K562 (cell line): ENCODE measurements at regions not wholly inside any gene's neighbourhood (a gene's known extent, or its start where the extent isn't known, plus 50 kb on each side); places are given as distances from the start of the nearest gene placed in this dataset.

ENCODE experiments used
- ATAC-seq: fragments of 200-7000 bp; cut with Tn5 transposase; 3 replicates; pipeline ENCODE4 v1.9.1; 2020; ENCODE audit warnings: moderate library complexity
- BruUV-seq: library from RNA; stranded (reverse); fragments of 400-500 nt; replicated peaks from 2 replicates; lab custom pipeline; 2021; lab: Mats Ljungman, UMichigan
- CTCF ChIA-PET: fragments of 300-600 bp; formaldehyde crosslinking; extraction: SDS; loops from one replicate; lab custom pipeline; 2021; ENCODE audit warnings: low intra/inter-chr PET ratio; lab: Yijun Ruan, JAX
- POLR2A ChIA-PET: fragments of 300-600, 350-650 bp; sonication (Branson Sonifier 250); formaldehyde crosslinking; extraction: SDS; loops from one replicate; lab custom pipeline; 2021; ENCODE audit warnings: antibody characterized with exemption, inconsistent platforms; lab: Yijun Ruan, JAX
- DNase-seq, 4 experiments: peaks; one replicate each; pipeline versions ENCODE4 v3.0.0 to v3.0.0-alpha.2; 2011 to 2018; ENCODE audit warnings: low spot score in 3 of 4, mixed read lengths in 3 of 4; ENCODE audit errors: extremely low read depth in 1 of 4
- FAIRE-seq: peaks from 2 replicates; lab custom pipeline; 2011; peaks lifted over from hg19 to GRCh38; lab: Jason Lieb, UNC
- H2AFZ ChIP-seq: 2 replicates; pipeline ENCODE4 v1.6.0; 2011; ENCODE audit warnings: low read depth, low read length, control low read depth, inconsistent platforms
- H3K27ac ChIP-seq: fragments of 200-600 bp; 3 replicates; pipeline ENCODE4 v1.8.0; 2011; ENCODE audit warnings: low read depth, mild to moderate bottlenecking, control low read depth, inconsistent platforms, low read length, moderate library complexity, mixed read lengths; ENCODE audit errors: extremely low read depth
- H3K27me3 ChIP-seq, 2 experiments: fragments of 300-600 bp in 1 of 2; 2 replicates in 1 of 2; 3 replicates in 1 of 2; pipeline versions ENCODE4 v1.6.0 to v1.8.0; 2011; ENCODE audit warnings: inconsistent platforms in 2 of 2, low read length in 2 of 2, mild to moderate bottlenecking in 1 of 2, mixed read lengths in 1 of 2, moderate library complexity in 1 of 2; ENCODE audit not compliant: control insufficient read depth in 2 of 2, insufficient read depth in 2 of 2
- H3K36me3 ChIP-seq: fragments of 300-600 bp; 3 replicates; pipeline ENCODE4 v1.8.0; 2011; ENCODE audit warnings: mild to moderate bottlenecking, low read length, inconsistent platforms; ENCODE audit not compliant: control insufficient read depth, insufficient read depth
- H3K4me1 ChIP-seq, 2 experiments: fragments of 200-600 bp in 1 of 2; replicated peaks in 1 of 2; 2 replicates in 1 of 2; 3 replicates in 1 of 2; pipeline versions ENCODE4 v1.5.1 to v1.8.0; 2011; ENCODE audit warnings: inconsistent platforms in 2 of 2, low read length in 2 of 2, mild to moderate bottlenecking in 1 of 2, mixed read lengths in 1 of 2, moderate library complexity in 1 of 2; ENCODE audit not compliant: control insufficient read depth in 2 of 2, insufficient read depth in 2 of 2
- H3K4me2 ChIP-seq: 2 replicates; pipeline ENCODE4 v1.6.1; 2011; ENCODE audit warnings: low read length, control low read depth, inconsistent platforms, mixed read lengths; ENCODE audit not compliant: insufficient read depth
- H3K4me3 ChIP-seq: fragments of 200-600 bp; sonication (generic), shearing (Covaris generic); 2 replicates; pipeline ENCODE4 v1.5.1; 2016; ENCODE audit warnings: control low read depth, inconsistent platforms
- H3K79me2 ChIP-seq: fragments of 200-600 bp; 3 replicates; pipeline ENCODE4 v1.8.0; 2011; ENCODE audit warnings: low read length, inconsistent platforms; ENCODE audit not compliant: control insufficient read depth, insufficient read depth
- H3K9ac ChIP-seq, 2 experiments: 2 replicates each; pipeline versions ENCODE4 v1.6.0 to v1.6.1; 2011; ENCODE audit warnings: low read depth in 2 of 2, low read length in 2 of 2, control low read depth in 1 of 2, inconsistent platforms in 1 of 2, mild to moderate bottlenecking in 1 of 2, mixed read lengths in 1 of 2; ENCODE audit not compliant: insufficient read depth in 1 of 2
- H3K9me1 ChIP-seq: one replicate; pipeline ENCODE4 v1.6.0; 2011; ENCODE audit warnings: inconsistent platforms, mild to moderate bottlenecking, low read length, moderate library complexity; ENCODE audit not compliant: control insufficient read depth, insufficient read depth
- H3K9me3 ChIP-seq: replicated peaks from 2 replicates; pipeline ENCODE4 v1.5.1; 2011; ENCODE audit warnings: low read depth, low read length, inconsistent platforms; ENCODE audit not compliant: control insufficient read depth, insufficient read depth
- H4K20me1 ChIP-seq: replicated peaks from 2 replicates; pipeline ENCODE4 v1.6.1; 2011; ENCODE audit warnings: low read length, inconsistent platforms, mixed read lengths; ENCODE audit not compliant: control insufficient read depth, insufficient read depth
- ARHGAP35 ChIP-seq: fragments of 450-650 bp; IDR thresholded peaks from 2 replicates; pipeline ENCODE4 v1.6.1; 2018; ENCODE audit not compliant: partially characterized antibody
- SAFB2 ChIP-seq: fragments of 200-400 bp; formaldehyde crosslinking; IDR thresholded peaks from 2 replicates; pipeline ENCODE4 v1.6.1; 2018; ENCODE audit warnings: borderline replicate concordance, low read length, low read depth, moderate library complexity; ENCODE audit not compliant: severe bottlenecking
- ZNF12 ChIP-seq: sonication (generic); formaldehyde crosslinking; IDR thresholded peaks from 2 replicates; pipeline ENCODE4 v1.4.0; 2020; ENCODE audit warnings: mild to moderate bottlenecking, missing genetic modification reagents
- ZNF175 ChIP-seq: fragments of 200-800 bp; sonication (Bioruptor generic); IDR thresholded peaks from 2 replicates; pipeline ENCODE4 v1.6.1; 2016; ENCODE audit warnings: low read depth, mild to moderate bottlenecking, missing genetic modification characterization, missing compliant biosample characterization
- WGBS: fragments of 100-300 bp; shearing (Covaris generic); methylation state at CpG from one replicate; pipeline ENCODE4 v1.1.6; 2016; ENCODE audit warnings: low coverage, mixed read lengths; ENCODE audit not compliant: insufficient coverage; ENCODE audit errors: missing lambda C conversion rate; 5-methylcytosine and 5-hydroxymethylcytosine counted together
- in situ Hi-C: fragments of 300-500 bp; cut with MboI; formaldehyde crosslinking; loops from 4 replicates; pipeline ENCODE4 v1.15.0; 2018; ENCODE audit warnings: inconsistent platforms, mixed read lengths
- intact Hi-C: fragments of 100-400 bp; cut with micrococcal nuclease; formaldehyde crosslinking; loops from 2 replicates; pipeline ENCODE4 v1.14.2; 2022
- TF ChIP-seq, protein P1 (sequence below): fragments of 450-650 bp; formaldehyde crosslinking; IDR thresholded peaks from 2 replicates; pipeline ENCODE4 v1.4.0; 2022; ENCODE audit warnings: missing genetic modification characterization
- TF ChIP-seq, protein P2 (sequence below): fragments of 450-650 bp; formaldehyde crosslinking; IDR thresholded peaks from 2 replicates; pipeline ENCODE4 v1.4.0; 2020; ENCODE audit warnings: mild to moderate bottlenecking, moderate library complexity

DNA sequence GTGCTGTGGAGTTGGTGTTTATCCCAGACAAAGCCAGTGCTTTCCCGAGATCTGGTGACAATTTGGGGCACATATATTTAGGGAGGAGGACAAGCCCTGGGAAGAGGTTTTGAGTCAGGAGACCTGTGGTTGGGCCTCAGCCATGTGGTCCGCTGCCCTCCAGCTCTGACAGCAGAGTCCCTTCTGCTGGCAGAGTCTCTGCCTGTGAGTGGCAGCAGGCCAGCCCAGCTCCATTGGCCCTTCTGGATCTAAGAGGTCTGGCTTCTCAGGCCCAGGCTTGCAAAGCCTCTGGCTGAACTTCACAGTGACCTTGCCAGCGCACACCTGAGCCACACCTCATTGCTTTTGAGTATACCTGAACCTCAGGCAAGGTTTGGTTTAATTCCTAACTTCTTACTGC, 115.3 kb downstream of the BCL2L11 start:
- in situ Hi-C loops (no loop called here), intact Hi-C loops (no loop called here)
- Histone ChIP-seq H3K4me1 (no peaks in the 10 kb centered on the region), H3K4me3 (no peak overlapping the region), H3K9me1 (no peaks in the 10 kb centered on the region), H3K9ac (no peak overlapping the region), H2AFZ (no peak overlapping the region), H3K27ac (no peak overlapping the region), H4K20me1 (no peaks in the 10 kb centered on the region), H3K36me3 (peaks cover 19% of the 10 kb centered on the region), H3K9me3 (no peaks in the 10 kb centered on the region; the same call in 1 of the 2 replicates), H3K4me2 (no peak overlapping the region), H3K27me3 (no peaks in the 10 kb centered on the region), H3K79me2 (no peaks in the 10 kb centered on the region)
- POLR2A ChIA-PET: no interaction called here
- CTCF ChIA-PET: no interaction called here
- DNase-seq: no peak
- FAIRE-seq: no peak
- no peak for ATAC-seq
- no TSS peak for BruUV-seq
- TF ChIP-seq, protein P1, sequence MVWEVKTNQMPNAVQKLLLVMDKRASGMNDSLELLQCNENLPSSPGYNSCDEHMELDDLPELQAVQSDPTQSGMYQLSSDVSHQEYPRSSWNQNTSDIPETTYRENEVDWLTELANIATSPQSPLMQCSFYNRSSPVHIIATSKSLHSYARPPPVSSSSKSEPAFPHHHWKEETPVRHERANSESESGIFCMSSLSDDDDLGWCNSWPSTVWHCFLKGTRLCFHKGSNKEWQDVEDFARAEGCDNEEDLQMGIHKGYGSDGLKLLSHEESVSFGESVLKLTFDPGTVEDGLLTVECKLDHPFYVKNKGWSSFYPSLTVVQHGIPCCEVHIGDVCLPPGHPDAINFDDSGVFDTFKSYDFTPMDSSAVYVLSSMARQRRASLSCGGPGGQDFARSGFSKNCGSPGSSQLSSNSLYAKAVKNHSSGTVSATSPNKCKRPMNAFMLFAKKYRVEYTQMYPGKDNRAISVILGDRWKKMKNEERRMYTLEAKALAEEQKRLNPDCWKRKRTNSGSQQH: no peak
- TF ChIP-seq, protein P2, sequence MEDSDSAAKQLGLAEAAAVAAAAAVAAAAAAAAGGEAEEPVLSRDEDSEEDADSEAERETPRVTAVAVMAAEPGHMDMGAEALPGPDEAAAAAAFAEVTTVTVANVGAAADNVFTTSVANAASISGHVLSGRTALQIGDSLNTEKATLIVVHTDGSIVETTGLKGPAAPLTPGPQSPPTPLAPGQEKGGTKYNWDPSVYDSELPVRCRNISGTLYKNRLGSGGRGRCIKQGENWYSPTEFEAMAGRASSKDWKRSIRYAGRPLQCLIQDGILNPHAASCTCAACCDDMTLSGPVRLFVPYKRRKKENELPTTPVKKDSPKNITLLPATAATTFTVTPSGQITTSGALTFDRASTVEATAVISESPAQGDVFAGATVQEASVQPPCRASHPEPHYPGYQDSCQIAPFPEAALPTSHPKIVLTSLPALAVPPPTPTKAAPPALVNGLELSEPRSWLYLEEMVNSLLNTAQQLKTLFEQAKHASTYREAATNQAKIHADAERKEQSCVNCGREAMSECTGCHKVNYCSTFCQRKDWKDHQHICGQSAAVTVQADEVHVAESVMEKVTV: no peak
- TF ChIP-seq ZNF12 (CRISPR knock-in tag): no peak
- TF ChIP-seq ARHGAP35: no peak
- no peak for TF ChIP-seq SAFB2
- no peak for TF ChIP-seq ZNF175 (CRISPR knock-in tag)
- 91% methylated on average over 3 of the region's 3 CpGs for WGBS
